NOMO-1 (cell line): ENCODE measurements at regions not wholly inside any gene's neighbourhood (a gene's known extent, or its start where the extent isn't known, plus 50 kb on each side); places are given as distances from the start of the nearest gene placed in this dataset.
"Not testable (repeated sequence)": the region's sequence is repeated elsewhere in the genome, so short reads cannot be mapped to it uniquely, and the experiment has no call there.

Experiments
- DNase-seq, 2 experiments: peaks; one replicate each; lab custom pipeline; 2025; ENCODE audit not compliant: unreplicated experiment in 2 of 2; lab: John Stamatoyannopoulos, UW

GRCh38 chr16:5188318-5188988, 90.9 kb upstream of the EEF2KMT start:
- DNase-seq: no peak

GRCh38 chr16:5187402-5187952, 89.9 kb upstream of the EEF2KMT start:
- DNase-seq: no peak

- no peak for DNase-seq
Measured at GRCh38 chr16:5186381-5186903, 88.8 kb upstream of the EEF2KMT start.

- DNase-seq: no peak
Measured at GRCh38 chr16:5176505-5176904, 78.9 kb upstream of the EEF2KMT start.

GRCh38 chr16:5175266-5175665, 77.7 kb upstream of the EEF2KMT start:
- DNase-seq: no peak

- no peak for DNase-seq
Measured at GRCh38 chr16:5166486-5166885, 68.9 kb upstream of the EEF2KMT start.

GRCh38 chr16:5165429-5165828, 67.8 kb upstream of the EEF2KMT start:
- not testable (repeated sequence) for DNase-seq

GRCh38 chr16:5162801-5163200, 65.2 kb upstream of the EEF2KMT start:
- not testable (repeated sequence) for DNase-seq

GRCh38 chr16:5161888-5162287, 64.3 kb upstream of the EEF2KMT start:
- DNase-seq: not testable (repeated sequence)

- DNase-seq: not testable (repeated sequence)
Measured at GRCh38 chr16:5160010-5160409, 62.4 kb upstream of the EEF2KMT start.

GRCh38 chr16:5159537-5159936, 61.9 kb upstream of the EEF2KMT start:
- DNase-seq: not testable (repeated sequence)

GRCh38 chr16:5158494-5158893, 60.9 kb upstream of the EEF2KMT start:
- DNase-seq: no peak

- DNase-seq: not testable (repeated sequence)
Measured at GRCh38 chr16:5156486-5156885, 58.9 kb upstream of the EEF2KMT start.

GRCh38 chr16:5154006-5154405, 56.4 kb upstream of the EEF2KMT start:
- not testable (repeated sequence) for DNase-seq

GRCh38 chr16:5151409-5151808, 53.8 kb upstream of the EEF2KMT start:
- DNase-seq: not testable (repeated sequence)
